ENCODE measurements at regions not wholly inside any gene's neighbourhood (a gene's known extent, or its start where the extent isn't known, plus 50 kb on each side); places are given as distances from the start of the nearest gene placed in this dataset.

DNA sequence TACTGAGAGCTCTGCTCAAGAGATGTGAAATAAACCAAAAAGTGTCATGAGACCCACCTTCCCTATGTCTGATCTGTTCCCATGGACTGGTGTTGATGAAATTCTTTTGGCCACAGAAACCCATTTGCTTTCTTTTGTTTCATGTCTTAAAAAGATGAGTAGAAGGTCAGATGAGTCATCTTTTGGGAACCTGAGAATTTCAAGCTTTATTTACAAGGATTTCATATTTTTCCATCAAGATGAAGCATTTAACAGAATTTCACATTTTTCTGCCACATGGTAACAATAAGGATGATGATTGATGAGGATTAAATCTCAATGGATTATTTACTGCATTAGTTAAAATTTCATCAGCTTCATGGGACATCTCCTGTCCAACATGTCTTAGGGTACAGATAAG, 337.8 kb downstream of the DEPDC1B start:
- Mint-ChIP-seq H3K4me1 (no peaks in the 10 kb centered on the region), H3K27ac (no peak overlapping the region), H3K4me3 (no peak overlapping the region), H3K27me3 (no peaks in the 10 kb centered on the region), H3K9me3 (ENCODE audit: insufficient read depth) (no peaks in the 10 kb centered on the region)
- ChIA-PET CTCF (no interaction called here), POLR2A (no interaction called here)
- Histone ChIP-seq H2AFZ (ENCODE audit: insufficient read depth, low read depth, low read length, poor library complexity, severe bottlenecking) (no peak overlapping the region), H3K4me1 (ENCODE audit: control insufficient read depth in 2 of 2, insufficient read depth in 2 of 2, low read length in 2 of 2) (no peaks in the 10 kb centered on the region), H3K79me2 (ENCODE audit: control insufficient read depth, insufficient read depth, low read length) (no peaks in the 10 kb centered on the region), H3K9me3 (ENCODE audit: control extremely low read depth in 1 of 3, control insufficient read depth in 2 of 3, insufficient read depth in 1 of 3, low read length in 2 of 3) (no peaks in the 10 kb centered on the region), H3K27me3 (replicated peaks in 1 of 4; ENCODE audit: control extremely low read depth in 1 of 4, control insufficient read depth in 3 of 4, insufficient read depth in 4 of 4, low read length in 3 of 4) (no peaks in the 10 kb centered on the region), H3K4me3 (ENCODE audit: control extremely low read depth in 1 of 5, extremely low read depth in 1 of 5, insufficient read depth in 1 of 5, low read depth in 2 of 5, low read length in 4 of 5) (no peak overlapping the region), H3K27ac (ENCODE audit: low read length in 2 of 2) (no peak overlapping the region), H4K20me1 (ENCODE audit: control insufficient read depth, insufficient read depth, low read length, poor library complexity, severe bottlenecking) (no peaks in the 10 kb centered on the region), H3K4me2 (replicated peaks; ENCODE audit: low read depth, low read length, poor library complexity, severe bottlenecking) (no peak overlapping the region), H3K36me3 (replicated peaks in 1 of 2; ENCODE audit: control extremely low read depth in 1 of 2, control insufficient read depth in 1 of 2, extremely low read depth in 1 of 2, insufficient read depth in 2 of 2, low read length in 1 of 2) (no peaks in the 10 kb centered on the region), H3K9ac (ENCODE audit: low read length) (no peak overlapping the region)
- intact Hi-C loops (cut with micrococcal nuclease) = no loop called here
- TF ChIP-seq, protein P1, sequence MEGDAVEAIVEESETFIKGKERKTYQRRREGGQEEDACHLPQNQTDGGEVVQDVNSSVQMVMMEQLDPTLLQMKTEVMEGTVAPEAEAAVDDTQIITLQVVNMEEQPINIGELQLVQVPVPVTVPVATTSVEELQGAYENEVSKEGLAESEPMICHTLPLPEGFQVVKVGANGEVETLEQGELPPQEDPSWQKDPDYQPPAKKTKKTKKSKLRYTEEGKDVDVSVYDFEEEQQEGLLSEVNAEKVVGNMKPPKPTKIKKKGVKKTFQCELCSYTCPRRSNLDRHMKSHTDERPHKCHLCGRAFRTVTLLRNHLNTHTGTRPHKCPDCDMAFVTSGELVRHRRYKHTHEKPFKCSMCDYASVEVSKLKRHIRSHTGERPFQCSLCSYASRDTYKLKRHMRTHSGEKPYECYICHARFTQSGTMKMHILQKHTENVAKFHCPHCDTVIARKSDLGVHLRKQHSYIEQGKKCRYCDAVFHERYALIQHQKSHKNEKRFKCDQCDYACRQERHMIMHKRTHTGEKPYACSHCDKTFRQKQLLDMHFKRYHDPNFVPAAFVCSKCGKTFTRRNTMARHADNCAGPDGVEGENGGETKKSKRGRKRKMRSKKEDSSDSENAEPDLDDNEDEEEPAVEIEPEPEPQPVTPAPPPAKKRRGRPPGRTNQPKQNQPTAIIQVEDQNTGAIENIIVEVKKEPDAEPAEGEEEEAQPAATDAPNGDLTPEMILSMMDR (IDR thresholded peaks at IDR 0.05) = no peak
- TF ChIP-seq EZH2 (IDR thresholded peaks at IDR 0.05; ENCODE audit: borderline replicate concordance, insufficient read depth, low read depth, low read length, poor library complexity, severe bottlenecking) = no peak
- DNase-seq (no peak), ATAC-seq (ENCODE audit: low read depth) (no peak)

DNA sequence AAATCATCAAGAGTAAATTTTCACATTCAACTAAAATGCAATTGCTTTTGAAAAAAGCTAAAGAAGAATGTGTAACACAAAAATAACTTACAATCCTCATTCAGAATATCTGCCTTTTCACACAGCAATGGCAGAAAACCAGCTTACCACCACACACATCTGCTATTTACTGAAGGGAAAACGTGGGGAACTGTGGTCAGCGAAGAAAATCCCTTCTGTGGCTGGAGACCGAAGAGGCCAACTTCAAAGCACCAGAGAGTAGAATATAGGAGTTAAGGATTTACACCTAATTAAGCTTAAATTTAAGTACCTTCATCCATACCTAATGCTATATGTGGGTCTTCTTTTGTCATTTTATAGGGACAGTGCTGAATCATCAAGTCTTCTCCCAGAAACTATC, 339.6 kb downstream of the DEPDC1B start:
- DNase-seq = no peak
- intact Hi-C loops (cut with micrococcal nuclease) = no loop called here
- no peaks in the 10 kb centered on the region for H3K4me1 ChIP-seq (ENCODE audit: control insufficient read depth in 2 of 2, insufficient read depth in 2 of 2, low read length in 2 of 2)
- no peak overlapping the region for H3K9ac ChIP-seq (ENCODE audit: low read length)
- CTCF ChIA-PET = no interaction called here
- H3K4me3 ChIP-seq (ENCODE audit: control extremely low read depth in 1 of 5, extremely low read depth in 1 of 5, insufficient read depth in 1 of 5, low read depth in 2 of 5, low read length in 4 of 5) = no peak overlapping the region
- POLR2A ChIA-PET = no interaction called here
- no peaks in the 10 kb centered on the region for H3K9me3 ChIP-seq (ENCODE audit: control extremely low read depth in 1 of 3, control insufficient read depth in 2 of 3, insufficient read depth in 1 of 3, low read length in 2 of 3)
- Mint-ChIP-seq H3K27me3 (no peaks in the 10 kb centered on the region), H3K9me3 (ENCODE audit: insufficient read depth) (no peaks in the 10 kb centered on the region), H3K27ac (no peak overlapping the region), H3K4me1 (no peaks in the 10 kb centered on the region), H3K4me3 (no peak overlapping the region)
- no peak for ATAC-seq (ENCODE audit: low read depth)
- H2AFZ ChIP-seq (ENCODE audit: insufficient read depth, low read depth, low read length, poor library complexity, severe bottlenecking) = no peak overlapping the region
- H3K79me2 ChIP-seq (ENCODE audit: control insufficient read depth, insufficient read depth, low read length) = no peaks in the 10 kb centered on the region
- H3K27me3 ChIP-seq (replicated peaks in 1 of 4; ENCODE audit: control extremely low read depth in 1 of 4, control insufficient read depth in 3 of 4, insufficient read depth in 4 of 4, low read length in 3 of 4) = no peaks in the 10 kb centered on the region
- H3K36me3 ChIP-seq (replicated peaks in 1 of 2; ENCODE audit: control extremely low read depth in 1 of 2, control insufficient read depth in 1 of 2, extremely low read depth in 1 of 2, insufficient read depth in 2 of 2, low read length in 1 of 2) = no peaks in the 10 kb centered on the region
- TF ChIP-seq EZH2 (IDR thresholded peaks at IDR 0.05; ENCODE audit: borderline replicate concordance, insufficient read depth, low read depth, low read length, poor library complexity, severe bottlenecking) = no peak
- no CpG with 5 or more reads among the region's 3 CpGs for WGBS (ENCODE audit: insufficient coverage)
- no peak overlapping the region for H3K27ac ChIP-seq (ENCODE audit: low read length in 2 of 2)
- H4K20me1 ChIP-seq (ENCODE audit: control insufficient read depth, insufficient read depth, low read length, poor library complexity, severe bottlenecking) = no peaks in the 10 kb centered on the region
- H3K4me2 ChIP-seq (replicated peaks; ENCODE audit: low read depth, low read length, poor library complexity, severe bottlenecking) = no peak overlapping the region
